HFFc6 (cell line): ENCODE measurements at regions not wholly inside any gene's neighbourhood (a gene's known extent, or its start where the extent isn't known, plus 50 kb on each side); places are given as distances from the start of the nearest gene placed in this dataset.

Experiments used
- DNase-seq: peaks from one replicate; pipeline ENCODE4 v3.0.0-alpha.2; 2018
- H3K27ac Mint-ChIP-seq: 2 replicates; pipeline ENCODE4 v1.8.0; 2020; ENCODE audit warnings: mild to moderate bottlenecking, mixed read lengths
- H3K27me3 Mint-ChIP-seq: 2 replicates; pipeline ENCODE4 v1.8.0; 2021; ENCODE audit warnings: mild to moderate bottlenecking, moderate library complexity, mixed read lengths; ENCODE audit not compliant: insufficient read depth
- H3K36me3 Mint-ChIP-seq: 2 replicates; pipeline ENCODE4 v1.8.0; 2021; ENCODE audit warnings: low read depth, mixed read lengths
- H3K4me1 Mint-ChIP-seq: 2 replicates; pipeline ENCODE4 v1.8.0; 2020; ENCODE audit warnings: low read depth, mixed read lengths
- H3K4me3 Mint-ChIP-seq: 2 replicates; pipeline ENCODE4 v1.8.0; 2020; ENCODE audit warnings: mild to moderate bottlenecking, moderate library complexity, mixed read lengths
- H3K9me3 Mint-ChIP-seq: 2 replicates; pipeline ENCODE4 v1.8.0; 2020; ENCODE audit warnings: mild to moderate bottlenecking, mixed read lengths
- TF ChIP-seq, protein P1 (sequence below): fragments of 200-600 bp; sonication (generic); IDR thresholded peaks from 2 replicates; pipeline ENCODE4 v1.5.0; 2021; ENCODE audit warnings: antibody characterized with exemption, mild to moderate bottlenecking

GRCh38 chr1:201589186-201589585 is 50.3 kb downstream of the NAV1 start:
- Mint-ChIP-seq H3K27ac (no peak overlapping the region), H3K4me3 (no peak overlapping the region), H3K27me3 (peaks cover 5% of the 10 kb centered on the region), H3K36me3 (peaks cover 28% of the 10 kb centered on the region), H3K4me1 (peaks cover 63% of the 10 kb centered on the region), H3K9me3 (no peaks in the 10 kb centered on the region)
- TF ChIP-seq, protein P1, sequence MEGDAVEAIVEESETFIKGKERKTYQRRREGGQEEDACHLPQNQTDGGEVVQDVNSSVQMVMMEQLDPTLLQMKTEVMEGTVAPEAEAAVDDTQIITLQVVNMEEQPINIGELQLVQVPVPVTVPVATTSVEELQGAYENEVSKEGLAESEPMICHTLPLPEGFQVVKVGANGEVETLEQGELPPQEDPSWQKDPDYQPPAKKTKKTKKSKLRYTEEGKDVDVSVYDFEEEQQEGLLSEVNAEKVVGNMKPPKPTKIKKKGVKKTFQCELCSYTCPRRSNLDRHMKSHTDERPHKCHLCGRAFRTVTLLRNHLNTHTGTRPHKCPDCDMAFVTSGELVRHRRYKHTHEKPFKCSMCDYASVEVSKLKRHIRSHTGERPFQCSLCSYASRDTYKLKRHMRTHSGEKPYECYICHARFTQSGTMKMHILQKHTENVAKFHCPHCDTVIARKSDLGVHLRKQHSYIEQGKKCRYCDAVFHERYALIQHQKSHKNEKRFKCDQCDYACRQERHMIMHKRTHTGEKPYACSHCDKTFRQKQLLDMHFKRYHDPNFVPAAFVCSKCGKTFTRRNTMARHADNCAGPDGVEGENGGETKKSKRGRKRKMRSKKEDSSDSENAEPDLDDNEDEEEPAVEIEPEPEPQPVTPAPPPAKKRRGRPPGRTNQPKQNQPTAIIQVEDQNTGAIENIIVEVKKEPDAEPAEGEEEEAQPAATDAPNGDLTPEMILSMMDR = no peak
- no peak for DNase-seq

- Mint-ChIP-seq H3K27me3 (peaks cover 5% of the 10 kb centered on the region), H3K4me3 (no peak overlapping the region), H3K4me1 (peaks cover 61% of the 10 kb centered on the region), H3K9me3 (no peaks in the 10 kb centered on the region), H3K36me3 (peaks cover 26% of the 10 kb centered on the region), H3K27ac (no peak overlapping the region)
- no peak for DNase-seq
- TF ChIP-seq, protein P1 = no peak
These were observed 51.5 kb downstream of the NAV1 start for GRCh38 chr1:201590474-201590873.

GRCh38 chr1:201591348-201591747 is 52.4 kb downstream of the NAV1 start:
- no peak for DNase-seq
- no peak overlapping the region for H3K27ac Mint-ChIP-seq
- H3K4me1 Mint-ChIP-seq = peaks cover 57% of the 10 kb centered on the region
- H3K27me3 Mint-ChIP-seq = peaks cover 4% of the 10 kb centered on the region
- no peak overlapping the region for H3K4me3 Mint-ChIP-seq
- TF ChIP-seq, protein P1 = no peak
- H3K9me3 Mint-ChIP-seq = no peaks in the 10 kb centered on the region
- H3K36me3 Mint-ChIP-seq = peaks cover 30% of the 10 kb centered on the region

DNA sequence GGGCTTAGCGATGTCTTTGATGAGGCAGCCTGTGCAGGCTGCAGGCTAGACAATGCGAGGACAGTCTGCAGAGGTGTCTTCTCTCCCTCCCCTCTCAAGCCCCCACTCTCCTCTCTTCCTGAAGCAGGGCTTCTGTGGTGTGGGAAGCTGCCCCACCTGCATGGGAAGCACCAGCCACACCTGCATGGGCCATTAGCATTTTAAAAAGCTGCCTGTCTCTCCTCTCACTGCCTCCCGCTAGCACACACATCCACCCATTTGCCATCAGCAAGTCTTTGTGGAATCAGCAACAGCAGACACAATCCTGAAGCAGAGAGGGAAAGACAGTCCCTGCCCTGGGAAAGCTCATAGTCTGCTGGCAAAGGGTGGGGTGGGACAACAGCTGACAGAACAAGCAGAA is 53.1 kb downstream of the NAV1 start:
- H3K27me3 Mint-ChIP-seq = peaks cover 3% of the 10 kb centered on the region; the same call in 1 of the 2 replicates
- no peaks in the 10 kb centered on the region for H3K9me3 Mint-ChIP-seq
- no peak for DNase-seq
- H3K4me1 Mint-ChIP-seq = peaks cover 55% of the 10 kb centered on the region
- H3K27ac Mint-ChIP-seq = peak overlapping the region; percentile 72; the same call in 1 of the 2 replicates
- H3K4me3 Mint-ChIP-seq = no peak overlapping the region
- H3K36me3 Mint-ChIP-seq = peaks cover 31% of the 10 kb centered on the region
- TF ChIP-seq, protein P1 = no peak

- no peaks in the 10 kb centered on the region for H3K9me3 Mint-ChIP-seq
- H3K4me3 Mint-ChIP-seq = peak overlapping the region; percentile 68
These were observed 54.4 kb downstream of the NAV1 start for GRCh38 chr1:201593200-201593921.

More at GRCh38 chr1:201593200-201593921, 54.4 kb downstream of the NAV1 start:
- peak; percentile 94 for DNase-seq
- Mint-ChIP-seq H3K27me3 (peaks cover 3% of the 10 kb centered on the region; the same call in 1 of the 2 replicates), H3K36me3 (peaks cover 37% of the 10 kb centered on the region), H3K27ac (peak overlapping the region; percentile 72), H3K4me1 (peaks cover 60% of the 10 kb centered on the region)
- TF ChIP-seq, protein P1 = no peak
